ENCODE measurements at regions not wholly inside any gene's neighbourhood (a gene's known extent, or its start where the extent isn't known, plus 50 kb on each side); places are given as distances from the start of the nearest gene placed in this dataset.

- TF ChIP-seq CTCF (IDR thresholded peaks at IDR 0.05) (no peak), POLR2A (IDR thresholded peaks at IDR 0.05) (no peak)
These were observed 148.8 kb upstream of the SLC6A11 start for GRCh38 chr3:10667269-10667668.

Data from testis (tissue), 2 donors.